MCF 10A (cell line): ENCODE measurements at regions not wholly inside any gene's neighbourhood (a gene's known extent, or its start where the extent isn't known, plus 50 kb on each side); places are given as distances from the start of the nearest gene placed in this dataset.

ENCODE experiments used
- BruUV-seq: library from RNA; stranded (reverse); fragments of 400-500 nt; replicated peaks from 2 replicates; lab custom pipeline; 2021; lab: Mats Ljungman, UMichigan
- CTCF ChIA-PET: fragments of 300-600 bp; sonication (Branson Sonifier 250); formaldehyde crosslinking; extraction: SDS; loops from one replicate; lab custom pipeline; 2021; ENCODE audit warnings: antibody characterized with exemption, inconsistent platforms; lab: Yijun Ruan, JAX
- POLR2A ChIA-PET: fragments of 300-600, 350-650 bp; sonication (Branson Sonifier 250); formaldehyde crosslinking; extraction: SDS; loops from one replicate; lab custom pipeline; 2020; ENCODE audit warnings: antibody characterized with exemption, inconsistent platforms; lab: Yijun Ruan, JAX
- DNase-seq: peaks from one replicate; pipeline ENCODE4 v3.0.0-alpha.2; 2018; ENCODE audit not compliant: unreplicated experiment
- H3K27ac Mint-ChIP-seq: one replicate; pipeline ENCODE4 v1.8.0; 2022; ENCODE audit warnings: mild to moderate bottlenecking, low read depth, mixed read lengths; ENCODE audit not compliant: unreplicated experiment
- H3K27me3 Mint-ChIP-seq: one replicate; pipeline ENCODE4 v1.8.0; 2022; ENCODE audit warnings: mixed read lengths; ENCODE audit not compliant: insufficient read depth, unreplicated experiment
- H3K36me3 Mint-ChIP-seq: one replicate; pipeline ENCODE4 v1.8.0; 2022; ENCODE audit warnings: mild to moderate bottlenecking, moderate library complexity, mixed read lengths; ENCODE audit not compliant: insufficient read depth, unreplicated experiment
- H3K4me1 Mint-ChIP-seq: one replicate; pipeline ENCODE4 v1.8.0; 2022; ENCODE audit warnings: mixed read lengths; ENCODE audit not compliant: insufficient read depth, unreplicated experiment
- H3K4me3 Mint-ChIP-seq: one replicate; pipeline ENCODE4 v1.8.0; 2022; ENCODE audit warnings: mild to moderate bottlenecking, moderate library complexity, mixed read lengths; ENCODE audit not compliant: unreplicated experiment
- H3K9me3 Mint-ChIP-seq: one replicate; pipeline ENCODE4 v1.8.0; 2022; ENCODE audit warnings: mixed read lengths; ENCODE audit not compliant: unreplicated experiment
- CTCF ChIP-seq: fragments of 200-600 bp; IDR thresholded peaks from one replicate; pipeline ENCODE4 v1.8.0; 2022; ENCODE audit warnings: antibody characterized with exemption, mild to moderate bottlenecking; ENCODE audit not compliant: unreplicated experiment
- intact Hi-C: fragments of 100-400 bp; cut with micrococcal nuclease; formaldehyde crosslinking; loops from 2 replicates; pipeline ENCODE4 v1.14.1; 2022

GRCh38 chr6:125550892-125551291 is 198.5 kb upstream of the HEY2 start:
- intact Hi-C loops: no loop called here
- Mint-ChIP-seq H3K4me3 (no peak overlapping the region), H3K4me1 (no peaks in the 10 kb centered on the region), H3K9me3 (no peaks in the 10 kb centered on the region), H3K36me3 (no peaks in the 10 kb centered on the region), H3K27ac (no peak overlapping the region), H3K27me3 (peaks cover 78% of the 10 kb centered on the region)
- no peak for DNase-seq
- TF ChIP-seq CTCF: no peak
- ChIA-PET CTCF (no interaction called here), POLR2A (no interaction called here)
- no TSS peak for BruUV-seq

GRCh38 chr6:125552819-125553218 is 196.6 kb upstream of the HEY2 start:
- Mint-ChIP-seq H3K9me3 (no peaks in the 10 kb centered on the region), H3K27me3 (peaks cover 82% of the 10 kb centered on the region), H3K36me3 (no peaks in the 10 kb centered on the region), H3K4me1 (no peaks in the 10 kb centered on the region), H3K4me3 (no peak overlapping the region), H3K27ac (no peak overlapping the region)
- no peak for TF ChIP-seq CTCF
- ChIA-PET POLR2A (interaction anchor here (0.6 to 0.7 kb wide), 2 partner anchors 18 to 24 kb away, joined by 3 to 4 read pairs; no protein-coding TSS in a partner anchor), CTCF (interaction anchor here (0.6 kb wide), 2 partner anchors 239 to 1102 kb away, joined by 3 read pairs; no protein-coding TSS in a partner anchor)
- BruUV-seq: no TSS peak
- no peak for DNase-seq
- intact Hi-C loops: no loop called here

DNA sequence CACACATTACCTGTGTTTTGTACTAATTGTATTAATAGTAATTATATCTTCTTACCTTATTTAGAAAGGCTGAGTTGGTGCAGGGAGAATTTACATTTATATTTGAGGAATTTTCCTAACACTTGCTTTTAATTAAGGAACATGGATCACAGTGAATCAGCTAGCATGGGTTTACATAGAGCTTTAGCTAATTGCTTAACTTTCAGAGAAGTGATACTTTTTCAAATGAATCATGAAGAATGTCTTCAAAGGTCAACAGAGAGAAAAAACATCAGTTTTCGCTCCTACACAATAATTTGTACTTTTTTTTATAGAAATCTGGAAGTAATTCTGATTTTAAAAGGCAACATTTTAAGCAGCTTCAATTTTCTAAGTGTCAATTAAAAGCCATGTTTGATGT is 195.0 kb upstream of the HEY2 start:
- CTCF ChIA-PET: no interaction called here
- Mint-ChIP-seq H3K36me3 (no peaks in the 10 kb centered on the region), H3K4me3 (no peak overlapping the region)

DNA sequence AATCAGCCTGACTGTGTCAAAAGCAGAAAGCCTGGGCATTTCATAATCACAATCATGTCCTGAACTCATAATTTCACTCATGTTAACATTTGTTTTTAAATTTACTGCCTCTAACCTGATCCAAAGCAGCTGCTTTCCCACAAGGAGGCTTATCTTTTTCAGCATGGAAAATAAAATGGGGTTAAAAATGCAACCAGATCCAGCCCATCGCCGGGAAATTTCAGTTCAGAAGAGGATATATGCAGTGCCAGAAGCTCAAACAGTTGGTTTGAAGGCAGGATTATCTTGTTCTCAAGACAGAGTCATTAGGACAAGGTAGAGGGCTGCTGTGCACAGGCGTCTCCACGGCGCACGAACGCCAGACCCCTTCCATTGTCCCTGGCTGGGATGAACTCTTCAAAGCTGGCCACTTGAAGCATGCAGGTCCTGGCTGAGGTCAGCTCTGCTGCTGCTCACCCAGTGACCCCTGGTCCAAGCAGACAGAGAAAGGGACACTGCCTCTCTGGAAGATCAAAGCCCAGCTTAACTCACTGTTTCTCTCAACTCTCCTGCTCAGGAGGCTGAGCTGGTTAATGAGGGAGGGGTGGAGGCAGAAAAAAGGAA is 191.1 kb upstream of the HEY2 start:
- TF ChIP-seq CTCF: no peak
- H3K4me1 Mint-ChIP-seq: no peaks in the 10 kb centered on the region
- H3K9me3 Mint-ChIP-seq: no peaks in the 10 kb centered on the region
- H3K36me3 Mint-ChIP-seq: no peaks in the 10 kb centered on the region
- peaks cover 58% of the 10 kb centered on the region for H3K27me3 Mint-ChIP-seq
- ChIA-PET POLR2A (interaction anchor here (0.5 to 0.7 kb wide), 2 partner anchors 11 to 22 kb away, joined by 3 read pairs; no protein-coding TSS in a partner anchor), CTCF (interaction anchor here (0.5 to 0.7 kb wide), 2 partner anchors 20 to 1305 kb away, joined by 3 to 4 read pairs; no protein-coding TSS in a partner anchor)
- no peak overlapping the region for H3K27ac Mint-ChIP-seq
- BruUV-seq: no TSS peak
- H3K4me3 Mint-ChIP-seq: no peak overlapping the region
- no peak for DNase-seq
- intact Hi-C loops: no loop called here

More for the DNA sequence above, 195.0 kb upstream of the HEY2 start:
- POLR2A ChIA-PET: interaction anchor here (0.6 kb wide), 2 partner anchors 390 to 1632 kb away, joined by 3 to 6 read pairs; no protein-coding TSS in a partner anchor
- TF ChIP-seq CTCF: no peak
- Mint-ChIP-seq H3K9me3 (no peaks in the 10 kb centered on the region), H3K27me3 (peaks cover 80% of the 10 kb centered on the region), H3K4me1 (no peaks in the 10 kb centered on the region), H3K27ac (no peak overlapping the region)
- intact Hi-C loops: no loop called here
- no peak for DNase-seq
- BruUV-seq: no TSS peak
